ENCODE measurements at regions not wholly inside any gene's neighbourhood (a gene's known extent, or its start where the extent isn't known, plus 50 kb on each side); places are given as distances from the start of the nearest gene placed in this dataset.

- Histone ChIP-seq H3K27ac (ENCODE audit: insufficient read length, low read depth, low read length) (no peak overlapping the region), H3K79me2 (ENCODE audit: insufficient read depth, low read length) (no peaks in the 10 kb centered on the region), H3K14ac (ENCODE audit: insufficient read depth, low read length) (no peak overlapping the region), H2BK20ac (ENCODE audit: low read depth, low read length, poor library complexity, severe bottlenecking) (no peak overlapping the region), H2AK5ac (ENCODE audit: insufficient read length, low read length) (no peak overlapping the region), H3K23ac (ENCODE audit: insufficient read length, low read depth, low read length) (no peak overlapping the region), H2BK15ac (ENCODE audit: low read depth, low read length) (no peak overlapping the region), H2BK120ac (ENCODE audit: low read depth, low read length, poor library complexity, severe bottlenecking) (no peak overlapping the region), H3K9me3 (ENCODE audit: control insufficient read depth, low read depth, low read length) (no peaks in the 10 kb centered on the region), H2BK12ac (ENCODE audit: insufficient read length, low read depth, low read length) (no peak overlapping the region), H4K8ac (replicated peaks; ENCODE audit: insufficient read length, low read depth, low read length) (no peak overlapping the region), H3K9ac (ENCODE audit: extremely low read depth, insufficient read length, low read length) (no peak overlapping the region), H3T11ph (ENCODE audit: low read length) (no peak overlapping the region), H3K79me1 (ENCODE audit: insufficient read depth, low read depth, low read length, poor library complexity, severe bottlenecking) (no peaks in the 10 kb centered on the region), H3K27me3 (ENCODE audit: insufficient read depth, low read length) (no peaks in the 10 kb centered on the region), H3K18ac (ENCODE audit: insufficient read length, low read depth, low read length) (no peak overlapping the region), H3K23me2 (ENCODE audit: insufficient read length, low read depth, low read length, poor library complexity, severe bottlenecking) (no peaks in the 10 kb centered on the region), H3K4me2 (ENCODE audit: insufficient read depth, insufficient read length, low read length) (no peak overlapping the region), H4K20me1 (ENCODE audit: control insufficient read depth, insufficient read depth, insufficient read length) (no peaks in the 10 kb centered on the region), H4K91ac (ENCODE audit: insufficient read length, low read depth, low read length) (no peak overlapping the region), H3K4me1 (ENCODE audit: insufficient read depth, low read length) (no peaks in the 10 kb centered on the region), H3K56ac (ENCODE audit: insufficient read length, low read depth, low read length) (no peak overlapping the region), H3K4ac (ENCODE audit: low read depth, low read length) (no peak overlapping the region), H2AFZ (ENCODE audit: low read length) (no peak overlapping the region), H2BK5ac (ENCODE audit: insufficient read length, low read length) (no peak overlapping the region), H4K5ac (ENCODE audit: insufficient read length, low read depth, low read length) (no peak overlapping the region)
- no peak for DNase-seq
- WGBS (ENCODE audit: extremely low coverage, insufficient read length, low lambda C conversion rate), result no CpG with 5 or more reads among the region's 2 CpGs
- no peak overlapping the region for H3K4me3 Mint-ChIP-seq
- TF ChIP-seq CTCF (conservative IDR thresholded peaks at IDR 0.05), result no peak
- no peak overlapping the region for H3K27ac Mint-ChIP-seq
- no peaks in the 10 kb centered on the region for H3K27me3 Mint-ChIP-seq (ENCODE audit: low read depth)
- no peaks in the 10 kb centered on the region for H3K4me1 Mint-ChIP-seq
- H3K9me3 Mint-ChIP-seq, result no peaks in the 10 kb centered on the region; a peak in 1 of 5 replicates
- H3K36me3 Mint-ChIP-seq (ENCODE audit: insufficient read depth in 1 of 3, low read depth in 3 of 3), result no peaks in the 10 kb centered on the region
Observed at GRCh38 chr4:58522765-58523382, 1412.7 kb upstream of the IGFBP7 start.
